ENCODE measurements at regions not wholly inside any gene's neighbourhood (a gene's known extent, or its start where the extent isn't known, plus 50 kb on each side); places are given as distances from the start of the nearest gene placed in this dataset.
A peak's percentile ranks its signal among the peaks of the same experiment; 100 is the strongest.

- Histone ChIP-seq H2AFZ (ENCODE audit: low read length) (no peak overlapping the region), H3K27ac (replicated peaks; ENCODE audit: low read length) (no peak overlapping the region), H3K4me1 (ENCODE audit: control insufficient read depth in 2 of 2, insufficient read depth in 1 of 2, low read depth in 1 of 2, low read length in 2 of 2) (peaks cover 1 to 5% of the 10 kb centered on the region in 2 donors), H2AK5ac (ENCODE audit: low read depth, low read length) (peak overlapping the region; percentile 48), H3K27me3 (ENCODE audit: control insufficient read depth in 3 of 3, insufficient read depth in 3 of 3, low read depth in 1 of 3, low read length in 3 of 3) (peaks cover 0 to 3% (median 0%) of the 10 kb centered on the region in 3 experiments), H4K91ac (ENCODE audit: low read depth, low read length, poor library complexity) (no peak overlapping the region), H3K9me3 (replicated peaks in 1 of 2; ENCODE audit: control insufficient read depth in 2 of 2, insufficient read depth in 1 of 2, low read depth in 1 of 2, low read length in 2 of 2) (peaks cover 0 to 3% of the 10 kb centered on the region in 2 donors), H2BK15ac (ENCODE audit: low read length) (no peak overlapping the region), H3K23ac (ENCODE audit: low read depth, low read length, poor library complexity) (no peak overlapping the region), H3K36me3 (replicated peaks in 1 of 2; ENCODE audit: control insufficient read depth in 2 of 2, insufficient read depth in 2 of 2, low read length in 2 of 2) (peaks cover 0 to 3% of the 10 kb centered on the region in 2 donors), H3K4me2 (ENCODE audit: insufficient read depth, low read length, poor library complexity, severe bottlenecking) (no peak overlapping the region), H3K4me3 (ENCODE audit: low read length in 2 of 2) (no peak overlapping the region), H3K18ac (ENCODE audit: low read length) (no peak overlapping the region), H3K9ac (ENCODE audit: low read depth, low read length, poor library complexity) (no peak overlapping the region), H2BK12ac (ENCODE audit: low read length) (no peak overlapping the region), H2BK120ac (ENCODE audit: low read depth, low read length) (no peak overlapping the region), H2BK5ac (ENCODE audit: low read length) (no peak overlapping the region), H3K14ac (ENCODE audit: low read length) (no peak overlapping the region), H3K4ac (ENCODE audit: low read length) (no peak overlapping the region), H3K79me1 (ENCODE audit: low read depth, low read length) (no peaks in the 10 kb centered on the region), H4K8ac (ENCODE audit: low read depth, low read length) (no peak overlapping the region)
- WGBS, 2 donors (ENCODE audit: extremely low coverage in 2 of 2, insufficient read length in 2 of 2, insufficient replicate concordance in 1 of 2) = no CpG with 5 or more reads among the region's 11 CpGs
- DNase-seq (ENCODE audit: low spot score) = no peak
Measured at GRCh38 chr6:169997187-169997929, 245.9 kb downstream of the ERMARD start.

DNA sequence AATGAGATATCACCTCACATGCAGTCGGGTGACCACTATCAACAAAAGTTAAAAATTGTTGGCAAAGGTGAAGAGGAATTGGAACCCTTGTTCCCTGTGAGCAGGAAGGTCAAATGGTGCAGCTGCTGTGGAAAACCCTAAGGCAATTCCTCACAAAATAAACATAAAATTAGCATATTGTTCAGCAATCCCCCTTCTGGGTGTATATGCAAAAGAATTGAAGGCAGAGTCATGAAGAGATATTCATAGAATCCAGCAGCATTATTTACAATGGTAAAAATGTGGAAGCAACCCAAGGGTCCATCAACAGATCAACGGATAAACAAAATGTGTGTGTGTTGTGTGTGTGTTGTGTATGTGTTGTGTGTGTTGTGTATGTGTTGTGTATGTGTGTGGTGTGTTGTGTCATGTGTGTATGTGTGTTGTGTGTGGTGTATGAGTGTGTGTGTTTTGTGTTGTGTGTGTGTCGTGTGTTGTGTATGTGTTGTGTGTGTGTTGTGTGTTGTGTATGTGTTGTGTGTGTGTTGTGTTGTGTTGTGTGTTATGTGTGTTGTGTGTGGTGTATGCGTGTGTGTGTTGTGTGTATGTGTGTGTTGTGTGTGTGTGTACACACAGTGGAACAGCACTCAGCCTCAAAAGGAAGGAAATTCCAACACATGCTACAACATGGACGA is 245.1 kb downstream of the ERMARD start:
- no peak overlapping the region for H4K91ac ChIP-seq (ENCODE audit: low read depth, low read length, poor library complexity)
- no peak overlapping the region for H3K4ac ChIP-seq (ENCODE audit: low read length)
- H3K4me1 ChIP-seq (ENCODE audit: control insufficient read depth in 2 of 2, insufficient read depth in 1 of 2, low read depth in 1 of 2, low read length in 2 of 2) = peaks cover 1 to 8% of the 10 kb centered on the region in 2 donors
- WGBS, 2 donors (ENCODE audit: extremely low coverage in 2 of 2, insufficient read length in 2 of 2, insufficient replicate concordance in 1 of 2) = 100% methylated on average over 1 to 2 of the region's 5 CpGs
- no peak overlapping the region for H3K14ac ChIP-seq (ENCODE audit: low read length)
- peaks cover 0 to 3% of the 10 kb centered on the region in 2 donors for H3K36me3 ChIP-seq (replicated peaks in 1 of 2; ENCODE audit: control insufficient read depth in 2 of 2, insufficient read depth in 2 of 2, low read length in 2 of 2)
- H3K9ac ChIP-seq (ENCODE audit: low read depth, low read length, poor library complexity) = no peak overlapping the region
- H2BK120ac ChIP-seq (ENCODE audit: low read depth, low read length) = no peak overlapping the region
- H3K4me2 ChIP-seq (ENCODE audit: insufficient read depth, low read length, poor library complexity, severe bottlenecking) = no peak overlapping the region
- H2BK15ac ChIP-seq (ENCODE audit: low read length) = no peak overlapping the region
- no peaks in the 10 kb centered on the region for H3K79me1 ChIP-seq (ENCODE audit: low read depth, low read length)
- H2AFZ ChIP-seq (ENCODE audit: low read length) = no peak overlapping the region
- H2BK12ac ChIP-seq (ENCODE audit: low read length) = no peak overlapping the region
- H3K27me3 ChIP-seq (ENCODE audit: control insufficient read depth in 3 of 3, insufficient read depth in 3 of 3, low read depth in 1 of 3, low read length in 3 of 3) = peaks cover 0 to 3% (median 0%) of the 10 kb centered on the region in 3 experiments
- H3K23ac ChIP-seq (ENCODE audit: low read depth, low read length, poor library complexity) = no peak overlapping the region
- H3K18ac ChIP-seq (ENCODE audit: low read length) = no peak overlapping the region
- peaks cover 0 to 3% of the 10 kb centered on the region in 2 donors for H3K9me3 ChIP-seq (replicated peaks in 1 of 2; ENCODE audit: control insufficient read depth in 2 of 2, insufficient read depth in 1 of 2, low read depth in 1 of 2, low read length in 2 of 2)
- no peak overlapping the region for H2AK5ac ChIP-seq (ENCODE audit: low read depth, low read length)
- H3K4me3 ChIP-seq (ENCODE audit: low read length in 2 of 2) = peak overlapping the region in 1 of 2 donors; percentile 55
- no peak overlapping the region for H4K8ac ChIP-seq (ENCODE audit: low read depth, low read length)
- no peak overlapping the region for H3K27ac ChIP-seq (replicated peaks; ENCODE audit: low read length)
- no peak overlapping the region for H2BK5ac ChIP-seq (ENCODE audit: low read length)
- no peak for DNase-seq (ENCODE audit: low spot score)

- H3K14ac ChIP-seq (ENCODE audit: low read length) = no peak overlapping the region
- H3K18ac ChIP-seq (ENCODE audit: low read length) = peak overlapping the region; percentile 11
- H3K27ac ChIP-seq (replicated peaks; ENCODE audit: low read length) = no peak overlapping the region
- H2AK5ac ChIP-seq (ENCODE audit: low read depth, low read length) = no peak overlapping the region
- no CpG with 5 or more reads among the region's 8 CpGs for WGBS, 2 donors (ENCODE audit: extremely low coverage in 2 of 2, insufficient read length in 2 of 2, insufficient replicate concordance in 1 of 2)
- H4K91ac ChIP-seq (ENCODE audit: low read depth, low read length, poor library complexity) = no peak overlapping the region
- no peak overlapping the region for H3K4me2 ChIP-seq (ENCODE audit: insufficient read depth, low read length, poor library complexity, severe bottlenecking)
- peaks cover 4 to 8% of the 10 kb centered on the region in 2 donors for H3K4me1 ChIP-seq (ENCODE audit: control insufficient read depth in 2 of 2, insufficient read depth in 1 of 2, low read depth in 1 of 2, low read length in 2 of 2)
- no peak overlapping the region for H3K9ac ChIP-seq (ENCODE audit: low read depth, low read length, poor library complexity)
- DNase-seq (ENCODE audit: low spot score) = no peak
- no peak overlapping the region for H3K23ac ChIP-seq (ENCODE audit: low read depth, low read length, poor library complexity)
- no peak overlapping the region for H3K4ac ChIP-seq (ENCODE audit: low read length)
- H2BK15ac ChIP-seq (ENCODE audit: low read length) = no peak overlapping the region
- no peaks in the 10 kb centered on the region for H3K79me1 ChIP-seq (ENCODE audit: low read depth, low read length)
- peaks cover 0 to 3% of the 10 kb centered on the region in 2 donors for H3K9me3 ChIP-seq (replicated peaks in 1 of 2; ENCODE audit: control insufficient read depth in 2 of 2, insufficient read depth in 1 of 2, low read depth in 1 of 2, low read length in 2 of 2)
- H2BK12ac ChIP-seq (ENCODE audit: low read length) = no peak overlapping the region
- H2AFZ ChIP-seq (ENCODE audit: low read length) = no peak overlapping the region
- H3K4me3 ChIP-seq (ENCODE audit: low read length in 2 of 2) = no peak overlapping the region
- H3K36me3 ChIP-seq (replicated peaks in 1 of 2; ENCODE audit: control insufficient read depth in 2 of 2, insufficient read depth in 2 of 2, low read length in 2 of 2) = peaks cover 0 to 3% of the 10 kb centered on the region in 2 donors
- H2BK5ac ChIP-seq (ENCODE audit: low read length) = no peak overlapping the region
- H4K8ac ChIP-seq (ENCODE audit: low read depth, low read length) = no peak overlapping the region
- H3K27me3 ChIP-seq (ENCODE audit: control insufficient read depth in 3 of 3, insufficient read depth in 3 of 3, low read depth in 1 of 3, low read length in 3 of 3) = peaks cover 0 to 3% (median 0%) of the 10 kb centered on the region in 3 experiments
- H2BK120ac ChIP-seq (ENCODE audit: low read depth, low read length) = no peak overlapping the region
Measured at GRCh38 chr6:169994739-169995138, 243.3 kb downstream of the ERMARD start.

DNA sequence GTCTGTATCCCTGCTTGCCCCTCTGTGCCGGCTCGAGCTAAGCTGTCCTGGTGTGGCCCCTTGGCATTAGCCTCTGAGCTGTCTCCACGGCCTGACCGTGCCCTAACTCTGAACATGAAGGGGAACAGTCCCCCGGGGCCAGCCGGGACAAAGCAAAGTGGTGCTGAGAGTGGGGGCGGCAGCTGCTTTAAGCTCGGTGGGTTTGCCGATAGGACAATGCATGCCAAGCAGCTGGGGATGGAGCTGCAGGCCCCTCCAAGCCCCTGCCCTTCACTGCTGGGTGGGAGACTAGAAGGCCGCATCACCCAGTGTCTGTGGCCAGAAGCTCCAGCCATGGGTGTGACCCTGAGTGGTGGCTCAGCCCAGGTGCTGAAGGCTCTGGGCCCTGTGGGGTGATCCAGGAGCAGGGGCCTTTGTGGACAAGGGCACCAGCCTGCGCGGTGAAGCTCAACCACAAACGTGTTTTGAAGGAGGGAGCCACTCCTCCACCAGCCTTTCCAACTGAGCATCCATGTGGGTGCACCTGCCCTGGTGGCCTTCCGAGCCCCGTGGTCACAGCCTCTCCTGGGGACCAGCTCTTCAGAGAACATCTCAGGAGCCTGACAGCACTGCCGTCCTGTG is 242.5 kb downstream of the ERMARD start:
- H3K9ac ChIP-seq (ENCODE audit: low read depth, low read length, poor library complexity) = peak overlapping the region; percentile 26
- H2AK5ac ChIP-seq (ENCODE audit: low read depth, low read length) = peak overlapping the region; percentile 82
- H3K79me1 ChIP-seq (ENCODE audit: low read depth, low read length) = no peaks in the 10 kb centered on the region
- no peak overlapping the region for H2AFZ ChIP-seq (ENCODE audit: low read length)
- H3K4ac ChIP-seq (ENCODE audit: low read length) = no peak overlapping the region
- H3K27me3 ChIP-seq (ENCODE audit: control insufficient read depth in 3 of 3, insufficient read depth in 3 of 3, low read depth in 1 of 3, low read length in 3 of 3) = peaks cover 0 to 3% (median 0%) of the 10 kb centered on the region in 3 experiments
- peak overlapping the region; percentile 40 for H2BK120ac ChIP-seq (ENCODE audit: low read depth, low read length)
- peak overlapping the region; percentile 79 for H2BK12ac ChIP-seq (ENCODE audit: low read length)
- peaks cover 0 to 3% of the 10 kb centered on the region in 2 donors for H3K9me3 ChIP-seq (replicated peaks in 1 of 2; ENCODE audit: control insufficient read depth in 2 of 2, insufficient read depth in 1 of 2, low read depth in 1 of 2, low read length in 2 of 2)
- H3K4me2 ChIP-seq (ENCODE audit: insufficient read depth, low read length, poor library complexity, severe bottlenecking) = no peak overlapping the region
- no peak overlapping the region for H3K23ac ChIP-seq (ENCODE audit: low read depth, low read length, poor library complexity)
- no peak overlapping the region for H3K4me3 ChIP-seq (ENCODE audit: low read length in 2 of 2)
- no peak overlapping the region for H4K91ac ChIP-seq (ENCODE audit: low read depth, low read length, poor library complexity)
- no peak overlapping the region for H3K27ac ChIP-seq (replicated peaks; ENCODE audit: low read length)
- peaks cover 4 to 8% of the 10 kb centered on the region in 2 donors for H3K4me1 ChIP-seq (ENCODE audit: control insufficient read depth in 2 of 2, insufficient read depth in 1 of 2, low read depth in 1 of 2, low read length in 2 of 2)
- H3K18ac ChIP-seq (ENCODE audit: low read length) = peak overlapping the region; percentile 66
- H4K8ac ChIP-seq (ENCODE audit: low read depth, low read length) = no peak overlapping the region
- H3K14ac ChIP-seq (ENCODE audit: low read length) = peak overlapping the region; percentile 65
- WGBS, 2 donors (ENCODE audit: extremely low coverage in 2 of 2, insufficient read length in 2 of 2, insufficient replicate concordance in 1 of 2) = no CpG with 5 or more reads among the region's 16 CpGs
- H2BK5ac ChIP-seq (ENCODE audit: low read length) = no peak overlapping the region
- H3K36me3 ChIP-seq (replicated peaks in 1 of 2; ENCODE audit: control insufficient read depth in 2 of 2, insufficient read depth in 2 of 2, low read length in 2 of 2) = peaks cover 0 to 5% of the 10 kb centered on the region in 2 donors
- peak overlapping the region; percentile 79 for H2BK15ac ChIP-seq (ENCODE audit: low read length)
- no peak for DNase-seq (ENCODE audit: low spot score)
